LNCAP (cell line): ENCODE measurements at regions not wholly inside any gene's neighbourhood (a gene's known extent, or its start where the extent isn't known, plus 50 kb on each side); places are given as distances from the start of the nearest gene placed in this dataset.

Source experiments
- CTCF ChIP-seq: fragments of 450-650 bp; IDR thresholded peaks from 2 replicates; pipeline ENCODE4 v1.5.1; 2017; ENCODE audit warnings: mild to moderate bottlenecking

DNA sequence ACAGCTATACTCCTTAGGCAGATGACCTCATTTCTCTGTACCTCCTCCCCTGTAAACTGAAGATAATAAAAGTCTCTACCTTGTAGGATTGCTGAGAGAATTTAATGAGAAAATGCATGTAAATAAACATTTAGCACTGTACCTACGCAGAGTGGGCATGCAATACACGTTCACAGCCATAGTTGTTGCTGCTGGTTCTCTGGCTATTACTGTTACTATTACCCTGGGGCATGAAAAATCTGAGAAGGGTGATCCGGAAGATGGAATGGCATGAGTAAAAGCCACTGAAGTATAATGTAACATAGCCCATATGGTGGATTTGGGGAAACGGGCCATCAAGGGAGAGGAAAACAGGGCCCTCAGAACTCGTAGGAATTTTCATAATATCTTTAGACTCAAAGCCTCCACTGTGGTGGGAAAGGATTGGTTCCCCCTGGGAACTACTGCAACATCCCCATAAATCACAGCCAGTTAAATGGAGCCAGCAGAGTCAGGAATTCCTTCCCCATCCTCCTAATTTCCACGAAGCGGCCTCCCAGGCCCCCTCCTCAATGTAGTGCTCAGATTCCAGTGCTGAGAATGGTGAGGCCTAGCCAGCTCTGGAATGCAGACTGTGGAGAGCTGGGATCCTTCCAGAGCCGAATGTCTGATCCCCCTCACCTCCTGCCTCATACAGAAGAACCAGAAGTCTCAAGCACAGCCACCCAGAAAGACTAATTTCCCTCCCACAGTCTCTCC lies 205.3 kb downstream of the MN1 start:
- no peak for TF ChIP-seq CTCF

DNA sequence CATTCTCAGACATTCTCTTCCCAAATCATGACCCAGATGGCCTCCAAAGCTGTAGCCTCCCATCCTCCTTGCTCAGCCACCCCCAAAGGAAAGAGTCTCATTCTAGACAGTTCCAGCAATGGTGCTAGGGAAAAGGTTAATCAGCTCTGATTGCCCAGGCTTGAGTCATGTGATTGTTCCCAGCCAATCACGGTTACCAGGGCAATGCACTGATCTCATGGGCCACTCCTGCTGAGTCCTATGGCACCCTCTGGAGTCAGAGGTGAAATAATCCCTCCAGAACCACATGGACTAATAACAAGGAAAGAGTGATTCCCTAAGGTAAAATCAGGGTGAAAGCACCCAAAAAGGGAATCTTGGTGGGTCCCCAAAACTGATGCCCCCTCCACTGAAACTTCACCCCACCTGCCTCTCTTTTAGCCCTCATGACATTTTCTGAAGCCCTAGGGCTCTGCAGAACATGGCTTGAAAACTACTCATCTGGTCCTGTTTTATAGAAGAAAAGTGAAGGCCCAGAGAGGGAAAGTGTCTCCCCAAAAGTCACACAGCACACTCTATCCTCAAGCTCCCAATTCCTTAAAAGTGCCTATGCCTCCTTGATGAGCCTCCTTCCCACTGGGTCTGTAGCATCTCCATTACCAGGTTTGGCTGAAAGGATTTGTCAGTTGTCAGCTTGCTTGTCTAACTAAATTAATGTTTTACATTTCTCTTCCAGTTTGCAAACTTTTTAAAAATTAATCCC lies 203.7 kb downstream of the MN1 start:
- TF ChIP-seq CTCF = no peak

GRCh38 chr22:27598792-27599191 lies 202.8 kb downstream of the MN1 start:
- no peak for TF ChIP-seq CTCF

- no peak for TF ChIP-seq CTCF
Measured at GRCh38 chr22:27601195-27601594, 200.4 kb downstream of the MN1 start.

- no peak for TF ChIP-seq CTCF
Measured at GRCh38 chr22:27602390-27602789, 199.2 kb downstream of the MN1 start.

DNA sequence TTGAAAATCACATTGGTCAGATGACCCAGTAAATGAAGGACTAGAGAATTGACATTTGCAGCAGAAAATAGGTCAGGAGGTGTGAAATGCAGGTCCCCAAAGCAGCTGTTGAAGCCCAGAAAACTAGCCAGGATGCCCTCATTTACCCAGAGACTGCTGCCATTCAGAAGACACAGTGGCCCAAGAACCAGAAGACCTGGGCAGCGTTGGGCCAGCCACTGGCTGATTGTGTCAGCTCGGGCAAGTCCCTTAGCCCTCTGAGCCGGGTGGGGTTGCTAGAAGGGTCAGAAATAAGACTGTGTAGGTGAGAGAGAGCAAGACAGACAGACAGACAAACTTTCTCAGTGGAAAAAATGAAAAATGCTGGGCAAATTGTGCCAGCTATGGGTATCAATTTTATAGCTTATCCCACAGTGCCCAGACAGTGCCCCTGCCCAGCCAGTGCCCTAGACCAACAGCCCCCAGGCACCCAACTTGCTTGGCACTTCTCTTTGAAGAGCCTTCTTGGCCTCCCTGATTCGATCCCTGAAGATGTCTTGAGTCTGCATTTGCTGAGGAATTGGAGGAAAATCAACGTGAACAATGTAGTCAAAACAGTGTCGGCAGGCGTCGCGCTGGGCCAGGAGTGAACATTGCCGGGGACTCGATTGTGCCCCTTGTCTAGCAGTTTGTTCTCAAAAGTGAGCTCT lies 198.3 kb downstream of the MN1 start:
- no peak for TF ChIP-seq CTCF

- no peak for TF ChIP-seq CTCF
Measured at GRCh38 chr22:27603800-27604144, 197.8 kb downstream of the MN1 start.
